Dedifferentiated amniotic fluid mesenchymal stem cell (primary cell): ENCODE measurements at regions not wholly inside any gene's neighbourhood (a gene's known extent, or its start where the extent isn't known, plus 50 kb on each side); places are given as distances from the start of the nearest gene placed in this dataset.
A peak's percentile ranks its signal among the peaks of the same experiment; 100 is the strongest.
"Not testable (repeated sequence)": the region's sequence is repeated elsewhere in the genome, so short reads cannot be mapped to it uniquely, and the experiment has no call there.

Experiments used
- DNase-seq: peaks from one replicate; pipeline ENCODE4 v3.0.0-alpha.2; 2016; ENCODE audit errors: extremely low spot score

DNA sequence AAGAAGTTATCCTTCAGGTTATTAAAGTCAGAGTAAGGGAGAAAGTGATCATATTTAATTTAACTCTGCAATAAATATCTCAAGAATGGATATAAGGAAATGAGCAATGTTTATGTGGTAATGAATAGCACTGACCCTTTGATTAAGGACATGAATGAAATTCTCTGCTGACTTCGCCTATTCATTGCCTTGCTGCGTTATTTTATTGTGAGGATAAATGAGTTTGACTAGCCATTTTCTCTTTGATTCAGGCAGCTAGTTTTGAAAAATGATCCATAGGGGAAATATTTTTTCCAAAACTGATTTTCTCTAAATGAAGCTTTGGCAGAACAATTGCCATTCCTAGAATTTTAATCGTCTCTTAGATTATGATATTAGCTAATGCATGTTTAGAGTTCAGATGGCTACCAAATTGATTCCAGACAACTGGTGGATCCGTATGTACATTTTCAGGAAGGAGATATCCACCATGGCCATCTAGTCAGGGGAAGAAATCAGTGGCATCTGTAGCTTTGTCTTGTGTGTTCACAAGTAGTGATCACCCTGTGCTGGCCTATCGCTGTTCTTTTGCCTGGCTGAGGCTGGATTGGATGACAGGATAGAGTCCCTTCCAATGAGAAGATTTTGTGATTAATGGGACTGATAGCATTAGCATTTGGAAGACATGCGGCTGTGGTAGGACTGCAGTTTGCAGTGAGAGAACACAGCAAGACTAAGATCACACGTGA lies 302.3 kb upstream of the RGS6 start:
- DNase-seq, result no peak

DNA sequence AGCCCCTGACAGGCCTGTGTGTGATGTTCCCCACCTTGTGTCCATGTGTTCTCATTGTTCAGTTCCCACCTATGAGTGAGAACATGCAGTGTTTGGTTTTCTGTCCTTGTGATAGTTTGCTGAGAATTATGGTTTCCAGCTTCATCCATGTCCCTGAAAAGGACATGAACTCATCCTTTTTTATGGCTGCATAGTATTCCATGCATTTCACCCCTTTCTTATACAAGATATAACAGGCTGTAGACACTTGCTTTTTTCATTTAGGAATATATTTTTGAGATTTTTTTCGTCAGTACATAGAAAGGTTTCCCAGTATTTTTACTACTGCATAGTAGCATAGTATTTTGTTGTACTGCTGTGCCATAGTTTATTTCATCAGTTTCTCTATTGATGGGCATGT lies 301.2 kb upstream of the RGS6 start:
- not testable (repeated sequence) for DNase-seq

- no peak for DNase-seq
These were observed 299.7 kb upstream of the RGS6 start for GRCh38 chr14:71632440-71632946.

- DNase-seq, result no peak
These were observed 296.2 kb upstream of the RGS6 start for GRCh38 chr14:71636076-71636475.

DNA sequence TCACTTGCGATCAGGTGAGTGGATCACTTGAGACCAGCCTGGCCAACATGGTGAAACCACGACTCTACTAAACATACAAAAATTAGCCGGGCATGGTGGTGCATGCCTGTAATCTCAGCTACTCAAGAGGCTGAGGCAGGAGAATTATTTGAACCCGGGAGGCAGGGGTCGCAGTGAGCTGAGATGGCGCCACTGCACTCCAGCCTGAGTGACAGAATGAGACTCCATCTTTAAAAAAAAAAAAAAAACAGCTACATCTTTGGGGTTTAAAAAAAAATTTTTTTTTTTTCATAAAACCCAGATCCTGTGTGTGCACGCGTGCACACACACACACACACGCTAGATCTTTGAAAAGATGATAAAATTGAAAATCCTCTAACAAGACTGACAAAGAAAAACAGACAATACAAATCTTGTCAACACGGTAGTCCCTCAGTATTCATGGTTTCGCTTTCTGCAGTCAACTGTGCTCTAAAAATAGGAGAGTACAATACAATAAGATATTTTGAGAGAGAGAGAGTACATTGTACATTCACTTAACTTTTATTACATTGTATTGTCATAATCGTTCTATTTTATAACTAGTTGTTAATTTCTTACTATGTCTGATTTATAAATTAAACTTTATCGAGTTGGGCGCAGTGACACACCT lies 295.3 kb upstream of the RGS6 start:
- DNase-seq, result no peak

DNA sequence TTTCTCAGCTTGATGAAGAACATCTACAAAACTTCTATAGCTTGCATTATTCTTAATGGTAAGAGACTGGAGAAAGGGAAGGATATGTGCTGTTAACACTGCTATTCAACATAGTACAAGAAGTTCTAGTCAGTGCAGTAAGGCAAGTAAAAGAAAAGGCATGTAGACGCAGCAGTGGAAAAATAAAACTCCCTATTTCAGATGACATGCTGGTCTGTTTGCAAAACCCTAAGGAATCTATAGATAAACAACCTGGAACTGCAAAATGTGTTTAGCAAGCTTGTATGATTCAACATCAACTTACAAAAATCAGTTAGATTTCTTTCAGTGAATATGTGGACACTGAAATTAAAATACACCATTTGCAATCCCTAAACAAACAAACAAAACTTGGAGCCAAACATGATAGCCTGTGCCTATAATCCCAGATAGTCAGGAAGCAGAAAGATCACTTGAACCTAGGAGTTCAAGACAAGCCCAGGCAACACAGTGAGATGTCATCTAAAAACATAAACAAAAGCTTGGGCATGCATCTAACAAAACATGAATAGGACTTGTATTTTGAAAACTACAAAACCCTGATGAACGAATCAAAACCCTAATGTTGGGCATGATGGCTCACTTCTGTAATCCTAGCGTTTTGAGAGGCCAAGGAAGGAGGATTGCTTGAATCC lies 293.6 kb upstream of the RGS6 start:
- no peak for DNase-seq

GRCh38 chr14:71642715-71643114 lies 289.5 kb upstream of the RGS6 start:
- DNase-seq, result no peak

GRCh38 chr14:71645656-71646055 lies 286.6 kb upstream of the RGS6 start:
- DNase-seq, result no peak

- no peak for DNase-seq
These were observed 285.7 kb upstream of the RGS6 start for GRCh38 chr14:71646518-71646917.

GRCh38 chr14:71647086-71647784 lies 285.0 kb upstream of the RGS6 start:
- no peak for DNase-seq

- no peak for DNase-seq
These were observed 283.5 kb upstream of the RGS6 start for GRCh38 chr14:71648725-71649124.

GRCh38 chr14:71650187-71650755 lies 282.0 kb upstream of the RGS6 start:
- DNase-seq, result no peak

- peak; percentile 92 for DNase-seq
These were observed 281.0 kb upstream of the RGS6 start for GRCh38 chr14:71651228-71651627.

GRCh38 chr14:71652368-71652767 lies 279.9 kb upstream of the RGS6 start:
- DNase-seq, result no peak

DNA sequence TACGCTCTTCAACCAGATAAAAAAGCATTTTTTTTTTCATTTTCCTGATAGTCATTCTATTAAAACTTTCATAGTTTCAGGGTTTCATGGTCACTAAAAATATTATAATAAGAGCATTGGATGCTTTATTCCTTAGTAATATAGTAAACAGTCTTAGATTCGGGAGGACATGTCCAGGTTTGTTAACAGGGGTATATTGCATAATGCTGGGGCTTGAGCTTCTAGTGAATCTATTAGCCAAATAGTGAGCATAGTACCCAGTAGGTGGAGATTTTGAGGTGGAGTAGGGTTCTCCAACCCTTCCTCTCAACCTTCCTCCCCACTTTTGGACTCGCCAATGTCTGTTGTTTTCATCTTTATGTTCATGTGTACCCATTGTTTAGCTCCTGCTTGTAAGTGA lies 277.4 kb upstream of the RGS6 start:
- no peak for DNase-seq

GRCh38 chr14:71658261-71658860 lies 273.9 kb upstream of the RGS6 start:
- DNase-seq, result no peak

GRCh38 chr14:71659159-71659558 lies 273.1 kb upstream of the RGS6 start:
- DNase-seq, result no peak

DNA sequence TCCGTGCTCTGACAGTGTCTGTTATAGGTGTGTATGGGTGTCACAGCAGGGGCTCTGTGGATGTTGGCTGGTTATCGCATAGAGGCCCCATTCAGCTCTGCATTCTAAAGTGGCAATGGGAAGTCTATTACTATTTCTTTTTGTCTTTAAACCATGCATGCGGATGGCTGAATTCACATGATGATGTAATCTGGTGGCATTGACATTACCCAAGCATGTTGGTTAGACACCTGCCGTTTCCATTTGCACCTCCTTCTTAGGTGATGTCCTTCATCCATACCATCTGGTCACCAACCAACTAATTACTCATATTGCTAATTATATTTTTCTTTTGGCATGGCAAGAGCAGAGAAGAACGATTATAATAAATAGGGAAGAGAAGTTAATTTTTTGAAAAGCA lies 270.8 kb upstream of the RGS6 start:
- no peak for DNase-seq

DNA sequence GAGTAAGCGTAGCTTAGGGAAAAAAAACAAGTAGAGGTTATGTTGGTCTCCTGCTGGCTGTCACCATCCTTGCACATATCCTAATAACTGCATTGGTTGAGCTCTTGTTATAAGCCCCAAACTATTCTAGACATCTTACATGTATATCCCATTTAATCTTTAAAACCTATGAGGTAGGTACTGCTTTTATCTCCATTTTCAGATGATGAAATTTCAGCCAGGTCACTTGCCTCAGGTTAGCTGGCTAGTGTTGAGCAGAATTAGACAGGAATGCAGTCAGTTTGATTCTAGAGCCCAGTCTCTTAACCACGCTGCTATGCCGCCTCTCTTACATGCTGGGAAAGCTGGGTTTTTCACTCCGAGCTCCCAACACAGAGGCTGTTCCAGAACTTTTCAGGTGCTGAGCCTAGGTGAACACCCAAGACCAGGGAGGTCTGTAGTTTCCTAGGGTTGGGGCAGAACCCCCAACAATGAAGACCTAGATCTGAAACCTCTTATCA lies 269.9 kb upstream of the RGS6 start:
- no peak for DNase-seq

DNA sequence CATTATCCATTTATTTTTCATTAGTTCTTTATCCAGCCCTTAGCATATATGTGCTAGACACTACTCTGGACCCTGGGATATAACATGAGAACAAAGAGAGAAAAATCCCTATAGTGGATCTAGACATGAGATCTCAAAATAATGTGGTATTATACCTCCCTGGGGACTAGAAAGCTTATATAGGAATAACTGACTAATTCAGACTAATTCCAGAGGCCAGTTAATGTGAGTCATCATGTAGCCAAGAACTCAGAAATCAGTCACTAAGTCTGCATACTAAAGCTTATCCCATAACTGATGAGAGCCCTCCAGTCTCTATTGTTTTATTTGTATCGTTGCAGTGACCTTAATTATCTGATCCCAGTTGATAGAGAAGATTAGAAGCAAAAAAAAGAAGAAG lies 267.1 kb upstream of the RGS6 start:
- DNase-seq, result peak; percentile 81

GRCh38 chr14:71665781-71666180 lies 266.4 kb upstream of the RGS6 start:
- DNase-seq, result no peak
